Activated T-helper 2 cell treated with anti-CD3 and anti-CD28 coated beads, Interferon-gamma antibody, Interleukin-2, Interleukin-4, amounts not matched to agents 10 μg/mL and 5 μg/mL and 100 μg/mL, durations not matched to agents 14 hours and 24 hours and 36 hours (primary cell): ENCODE measurements at regions not wholly inside any gene's neighbourhood (a gene's known extent, or its start where the extent isn't known, plus 50 kb on each side); places are given as distances from the start of the nearest gene placed in this dataset.

Experiments
- DNase-seq: peaks from one replicate; pipeline ENCODE4 v3.0.0; 2021; ENCODE audit warnings: low spot score
- H3K27ac Mint-ChIP-seq: one replicate; pipeline ENCODE4 v1.8.0; 2021; ENCODE audit warnings: mixed read lengths
- H3K27me3 Mint-ChIP-seq: one replicate; pipeline ENCODE4 v1.8.0; 2021; ENCODE audit warnings: low read depth, mixed read lengths
- H3K36me3 Mint-ChIP-seq: one replicate; pipeline ENCODE4 v1.8.0; 2021; ENCODE audit warnings: low read depth, mixed read lengths
- H3K4me1 Mint-ChIP-seq: one replicate; pipeline ENCODE4 v1.8.0; 2021; ENCODE audit warnings: low read depth, mixed read lengths
- H3K4me3 Mint-ChIP-seq: one replicate; pipeline ENCODE4 v1.8.0; 2021; ENCODE audit warnings: low read depth, mild to moderate bottlenecking, moderate library complexity, mixed read lengths
- H3K9me3 Mint-ChIP-seq: one replicate; pipeline ENCODE4 v1.8.0; 2021; ENCODE audit warnings: mixed read lengths
- intact Hi-C: fragments of 100-400 bp; cut with micrococcal nuclease; formaldehyde crosslinking; loops from one replicate; pipeline ENCODE4 v1.15.1; 2023

- H3K4me1 Mint-ChIP-seq, result peaks cover 67% of the 10 kb centered on the region
- H3K36me3 Mint-ChIP-seq, result no peaks in the 10 kb centered on the region
- H3K4me3 Mint-ChIP-seq, result no peak overlapping the region
- intact Hi-C loops, result loop anchor here (10.0 kb wide), 2 partner anchors 391 to 989 kb away; partner anchors contain the start of gene ULK4
- DNase-seq, result no peak
- H3K9me3 Mint-ChIP-seq, result no peaks in the 10 kb centered on the region
- no peaks in the 10 kb centered on the region for H3K27me3 Mint-ChIP-seq
- no peak overlapping the region for H3K27ac Mint-ChIP-seq
These were observed 223.6 kb upstream of the CTNNB1 start for GRCh38 chr3:40975711-40976121.

GRCh38 chr3:40976241-40976640, 223.1 kb upstream of the CTNNB1 start:
- H3K9me3 Mint-ChIP-seq, result no peaks in the 10 kb centered on the region
- peaks cover 67% of the 10 kb centered on the region for H3K4me1 Mint-ChIP-seq
- H3K4me3 Mint-ChIP-seq, result no peak overlapping the region
- no peak overlapping the region for H3K27ac Mint-ChIP-seq
- no peak for DNase-seq
- intact Hi-C loops, result loop anchor here (10.0 kb wide), 2 partner anchors 391 to 989 kb away; partner anchors contain the start of gene ULK4
- H3K36me3 Mint-ChIP-seq, result no peaks in the 10 kb centered on the region
- H3K27me3 Mint-ChIP-seq, result no peaks in the 10 kb centered on the region

- no peak for DNase-seq
- H3K36me3 Mint-ChIP-seq, result no peaks in the 10 kb centered on the region
- no peak overlapping the region for H3K4me3 Mint-ChIP-seq
- H3K27me3 Mint-ChIP-seq, result no peaks in the 10 kb centered on the region
- H3K4me1 Mint-ChIP-seq, result peaks cover 53% of the 10 kb centered on the region
- H3K9me3 Mint-ChIP-seq, result no peaks in the 10 kb centered on the region
- H3K27ac Mint-ChIP-seq, result no peak overlapping the region
- intact Hi-C loops, result loop anchor here (10.0 kb wide), 2 partner anchors 394 to 986 kb away; partner anchors contain the start of gene ULK4
These were observed 220.9 kb upstream of the CTNNB1 start for GRCh38 chr3:40978442-40978841.

GRCh38 chr3:40979962-40980361, 219.3 kb upstream of the CTNNB1 start:
- Mint-ChIP-seq H3K27me3 (no peaks in the 10 kb centered on the region), H3K4me1 (peaks cover 42% of the 10 kb centered on the region), H3K4me3 (no peak overlapping the region), H3K9me3 (no peaks in the 10 kb centered on the region), H3K27ac (peak overlapping the region; percentile 75), H3K36me3 (no peaks in the 10 kb centered on the region)
- DNase-seq, result no peak
- intact Hi-C loops, result loop anchor here (1.0 to 10.0 kb wide), 3 partner anchors 9 to 985 kb away; partner anchors contain the start of gene ULK4

- Mint-ChIP-seq H3K4me1 (peaks cover 44% of the 10 kb centered on the region), H3K27ac (peak overlapping the region; percentile 75)
These were observed 218.8 kb upstream of the CTNNB1 start for GRCh38 chr3:40980467-40980866.

GRCh38 chr3:40985195-40985594, 214.1 kb upstream of the CTNNB1 start:
- H3K36me3 Mint-ChIP-seq, result no peaks in the 10 kb centered on the region
- H3K27ac Mint-ChIP-seq, result no peak overlapping the region
- intact Hi-C loops, result no loop called here
- peaks cover 20% of the 10 kb centered on the region for H3K4me1 Mint-ChIP-seq
- no peaks in the 10 kb centered on the region for H3K9me3 Mint-ChIP-seq
- H3K27me3 Mint-ChIP-seq, result peaks cover 3% of the 10 kb centered on the region
- H3K4me3 Mint-ChIP-seq, result no peak overlapping the region
- DNase-seq, result no peak

More at GRCh38 chr3:40980467-40980866, 218.8 kb upstream of the CTNNB1 start:
- no peak for DNase-seq
- intact Hi-C loops, result loop anchor here (1.0 kb wide), 1 partner anchor 9 kb away; no protein-coding TSS in a partner anchor
- Mint-ChIP-seq H3K9me3 (no peaks in the 10 kb centered on the region), H3K36me3 (no peaks in the 10 kb centered on the region), H3K27me3 (no peaks in the 10 kb centered on the region), H3K4me3 (no peak overlapping the region)

- H3K9me3 Mint-ChIP-seq, result no peaks in the 10 kb centered on the region
- DNase-seq, result no peak
- no peak overlapping the region for H3K4me3 Mint-ChIP-seq
- H3K36me3 Mint-ChIP-seq, result no peaks in the 10 kb centered on the region
- no peak overlapping the region for H3K27ac Mint-ChIP-seq
- intact Hi-C loops, result no loop called here
- peaks cover 6% of the 10 kb centered on the region for H3K27me3 Mint-ChIP-seq
- H3K4me1 Mint-ChIP-seq, result peaks cover 4% of the 10 kb centered on the region
These were observed 210.8 kb upstream of the CTNNB1 start for GRCh38 chr3:40988468-40988867.

- H3K27me3 Mint-ChIP-seq, result peaks cover 6% of the 10 kb centered on the region
- no peaks in the 10 kb centered on the region for H3K9me3 Mint-ChIP-seq
- no peak overlapping the region for H3K27ac Mint-ChIP-seq
- intact Hi-C loops, result no loop called here
- DNase-seq, result no peak
- peaks cover 4% of the 10 kb centered on the region for H3K4me1 Mint-ChIP-seq
- H3K36me3 Mint-ChIP-seq, result no peaks in the 10 kb centered on the region
- no peak overlapping the region for H3K4me3 Mint-ChIP-seq
These were observed 209.9 kb upstream of the CTNNB1 start for GRCh38 chr3:40989141-40990061.

GRCh38 chr3:40990062-40990456, 209.2 kb upstream of the CTNNB1 start:
- Mint-ChIP-seq H3K27ac (no peak overlapping the region), H3K9me3 (no peaks in the 10 kb centered on the region), H3K27me3 (peaks cover 6% of the 10 kb centered on the region), H3K36me3 (no peaks in the 10 kb centered on the region), H3K4me3 (no peak overlapping the region), H3K4me1 (peaks cover 3% of the 10 kb centered on the region)
- intact Hi-C loops, result no loop called here
- no peak for DNase-seq

- peaks cover 2% of the 10 kb centered on the region for H3K27me3 Mint-ChIP-seq
- intact Hi-C loops, result no loop called here
- no peak overlapping the region for H3K4me3 Mint-ChIP-seq
- no peaks in the 10 kb centered on the region for H3K36me3 Mint-ChIP-seq
- no peak for DNase-seq
- H3K27ac Mint-ChIP-seq, result no peak overlapping the region
- peaks cover 3% of the 10 kb centered on the region for H3K4me1 Mint-ChIP-seq
- H3K9me3 Mint-ChIP-seq, result no peaks in the 10 kb centered on the region
These were observed 207.3 kb upstream of the CTNNB1 start for GRCh38 chr3:40992023-40992422.

- H3K4me3 Mint-ChIP-seq, result no peak overlapping the region
- no peaks in the 10 kb centered on the region for H3K36me3 Mint-ChIP-seq
- no peak for DNase-seq
- no peak overlapping the region for H3K27ac Mint-ChIP-seq
- peaks cover 6% of the 10 kb centered on the region for H3K4me1 Mint-ChIP-seq
- H3K9me3 Mint-ChIP-seq, result no peaks in the 10 kb centered on the region
- intact Hi-C loops, result no loop called here
- peaks cover 2% of the 10 kb centered on the region for H3K27me3 Mint-ChIP-seq
These were observed 204.7 kb upstream of the CTNNB1 start for GRCh38 chr3:40994611-40995010.

GRCh38 chr3:40995271-40995670, 204.0 kb upstream of the CTNNB1 start:
- intact Hi-C loops, result no loop called here
- Mint-ChIP-seq H3K36me3 (no peaks in the 10 kb centered on the region), H3K27ac (no peak overlapping the region), H3K9me3 (no peaks in the 10 kb centered on the region), H3K4me3 (no peak overlapping the region), H3K27me3 (peaks cover 3% of the 10 kb centered on the region), H3K4me1 (peaks cover 6% of the 10 kb centered on the region)
- DNase-seq, result no peak

- H3K4me1 Mint-ChIP-seq, result peaks cover 6% of the 10 kb centered on the region
- no peaks in the 10 kb centered on the region for H3K36me3 Mint-ChIP-seq
- no peak overlapping the region for H3K4me3 Mint-ChIP-seq
- intact Hi-C loops, result no loop called here
- DNase-seq, result no peak
- no peaks in the 10 kb centered on the region for H3K9me3 Mint-ChIP-seq
- H3K27ac Mint-ChIP-seq, result no peak overlapping the region
- peaks cover 3% of the 10 kb centered on the region for H3K27me3 Mint-ChIP-seq
These were observed 202.9 kb upstream of the CTNNB1 start for GRCh38 chr3:40996382-40996781.
